PC-9 (cell line): ENCODE measurements at regions not wholly inside any gene's neighbourhood (a gene's known extent, or its start where the extent isn't known, plus 50 kb on each side); places are given as distances from the start of the nearest gene placed in this dataset.

Source experiments
- EZH2 ChIP-seq: fragments of 200-600 bp; sonication (generic); IDR thresholded peaks from 2 replicates; pipeline ENCODE4 v1.8.0; 2017; ENCODE audit warnings: antibody characterized with exemption, low read depth
- TF ChIP-seq, protein P1 (sequence below): fragments of 200-600 bp; sonication (generic); conservative IDR thresholded peaks from 2 replicates; pipeline ENCODE4 v1.6.1; 2017; ENCODE audit warnings: mixed run types, antibody characterized with exemption, mild to moderate bottlenecking, moderate library complexity

- TF ChIP-seq, protein P1, sequence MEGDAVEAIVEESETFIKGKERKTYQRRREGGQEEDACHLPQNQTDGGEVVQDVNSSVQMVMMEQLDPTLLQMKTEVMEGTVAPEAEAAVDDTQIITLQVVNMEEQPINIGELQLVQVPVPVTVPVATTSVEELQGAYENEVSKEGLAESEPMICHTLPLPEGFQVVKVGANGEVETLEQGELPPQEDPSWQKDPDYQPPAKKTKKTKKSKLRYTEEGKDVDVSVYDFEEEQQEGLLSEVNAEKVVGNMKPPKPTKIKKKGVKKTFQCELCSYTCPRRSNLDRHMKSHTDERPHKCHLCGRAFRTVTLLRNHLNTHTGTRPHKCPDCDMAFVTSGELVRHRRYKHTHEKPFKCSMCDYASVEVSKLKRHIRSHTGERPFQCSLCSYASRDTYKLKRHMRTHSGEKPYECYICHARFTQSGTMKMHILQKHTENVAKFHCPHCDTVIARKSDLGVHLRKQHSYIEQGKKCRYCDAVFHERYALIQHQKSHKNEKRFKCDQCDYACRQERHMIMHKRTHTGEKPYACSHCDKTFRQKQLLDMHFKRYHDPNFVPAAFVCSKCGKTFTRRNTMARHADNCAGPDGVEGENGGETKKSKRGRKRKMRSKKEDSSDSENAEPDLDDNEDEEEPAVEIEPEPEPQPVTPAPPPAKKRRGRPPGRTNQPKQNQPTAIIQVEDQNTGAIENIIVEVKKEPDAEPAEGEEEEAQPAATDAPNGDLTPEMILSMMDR, result no peak
- no peak for TF ChIP-seq EZH2
Measured at GRCh38 chr12:29043069-29043468, 106.0 kb upstream of the FAR2 start.
